D341Med (cell line): ENCODE measurements at regions not wholly inside any gene's neighbourhood (a gene's known extent, or its start where the extent isn't known, plus 50 kb on each side); places are given as distances from the start of the nearest gene placed in this dataset.
"Not testable (repeated sequence)": the region's sequence is repeated elsewhere in the genome, so short reads cannot be mapped to it uniquely, and the experiment has no call there.

Experiments
- DNase-seq: peaks from one replicate; pipeline ENCODE4 v3.0.0; 2012; ENCODE audit warnings: low spot score

DNA sequence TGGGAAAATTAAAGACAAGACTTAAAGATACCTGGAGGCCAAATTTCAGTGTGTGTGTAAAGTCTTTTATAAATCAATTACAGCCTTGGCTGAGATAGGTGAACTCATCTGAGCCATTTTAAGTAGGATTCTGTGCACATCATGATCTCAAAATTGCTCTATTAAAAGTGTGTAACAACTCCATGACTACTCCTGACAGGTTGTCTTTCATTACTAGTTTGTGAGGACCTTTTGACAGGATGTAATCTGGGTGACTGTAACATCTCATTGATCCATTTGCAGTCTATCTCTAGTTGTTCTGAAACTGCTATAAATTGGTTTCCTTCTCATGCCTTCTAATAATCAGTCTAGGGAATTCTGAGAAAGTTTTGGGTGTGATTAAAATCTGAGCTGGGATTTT is 753.3 kb downstream of the SLITRK5 start:
- no peak for DNase-seq

DNA sequence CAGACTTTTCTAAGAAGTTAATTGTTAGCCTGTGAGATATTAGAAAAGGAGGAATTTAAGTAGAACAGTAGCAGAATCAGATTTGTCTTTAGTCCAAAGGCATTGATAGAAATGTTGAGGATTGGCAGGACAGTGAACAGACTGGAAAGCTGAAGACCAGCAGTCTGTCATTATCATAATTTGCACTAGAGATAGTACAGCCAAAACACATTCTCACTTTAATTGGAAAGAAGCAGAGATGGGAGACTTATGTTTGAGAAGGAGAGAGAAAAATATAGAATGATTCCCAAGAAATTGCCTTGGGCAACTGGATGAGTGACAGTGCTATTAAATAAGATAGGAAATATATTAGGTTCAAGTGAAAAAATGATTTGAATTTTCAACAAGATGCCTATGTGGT is 755.5 kb downstream of the SLITRK5 start:
- DNase-seq = no peak

DNA sequence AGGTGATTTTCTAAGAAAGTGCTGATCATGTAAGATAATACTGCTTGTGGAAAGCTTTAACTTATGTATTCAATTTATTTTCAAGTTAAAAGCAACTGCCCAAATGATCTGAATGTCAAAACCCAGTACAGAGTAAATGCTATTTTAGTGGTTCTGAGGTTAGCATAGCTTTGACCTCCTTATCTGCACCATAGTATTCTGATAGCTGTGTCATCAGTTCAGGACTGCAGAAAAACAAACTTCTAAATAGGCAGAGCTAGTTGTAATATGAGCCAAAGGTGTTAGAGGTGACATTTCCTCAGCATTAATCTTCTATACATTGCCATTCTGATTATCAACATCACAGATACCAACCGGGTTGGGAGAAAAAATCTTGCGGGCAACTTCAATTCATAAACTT is 758.7 kb downstream of the SLITRK5 start:
- DNase-seq = no peak

DNA sequence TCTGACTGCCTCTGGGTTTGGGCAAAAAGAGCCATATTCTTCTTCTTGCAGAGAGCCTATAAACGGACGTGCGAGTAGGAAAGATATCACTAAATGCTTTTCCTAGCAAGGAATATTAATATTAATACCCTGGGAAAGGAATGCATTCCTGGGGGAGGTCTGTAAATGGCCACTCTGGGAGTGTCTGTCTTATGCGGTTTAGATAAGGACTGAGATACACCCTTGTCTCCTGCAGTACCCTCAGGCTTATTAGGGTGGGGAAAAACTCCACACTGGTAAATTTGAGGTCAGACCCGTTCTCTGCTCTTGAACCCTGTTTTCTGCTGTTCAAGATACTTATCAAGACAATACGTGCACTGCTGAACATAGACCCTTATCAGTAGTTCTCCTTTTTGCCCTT is 763.8 kb downstream of the SLITRK5 start:
- no peak for DNase-seq

DNA sequence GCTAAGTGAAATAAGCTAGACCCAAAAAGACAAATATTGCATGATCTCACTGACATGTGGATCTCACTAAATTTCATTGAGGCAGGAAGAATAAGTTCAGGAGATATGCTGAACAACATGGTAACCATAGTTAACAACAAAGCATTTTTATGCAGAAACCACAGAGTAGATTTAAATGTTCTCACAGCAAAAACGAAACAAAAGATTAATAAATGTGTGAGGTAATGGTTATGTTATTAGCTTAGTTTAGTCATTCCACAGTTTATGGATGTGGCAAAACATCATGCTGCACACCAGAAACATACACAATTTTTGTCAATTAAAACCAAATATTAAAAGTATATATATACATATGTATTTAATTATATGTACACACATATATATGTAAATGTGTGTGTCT is 765.8 kb downstream of the SLITRK5 start:
- DNase-seq = no peak

- DNase-seq = no peak
Observed at GRCh38 chr13:88450515-88450914, 779.3 kb downstream of the SLITRK5 start.

GRCh38 chr13:88456151-88456550 is 785.0 kb downstream of the SLITRK5 start:
- no peak for DNase-seq

DNA sequence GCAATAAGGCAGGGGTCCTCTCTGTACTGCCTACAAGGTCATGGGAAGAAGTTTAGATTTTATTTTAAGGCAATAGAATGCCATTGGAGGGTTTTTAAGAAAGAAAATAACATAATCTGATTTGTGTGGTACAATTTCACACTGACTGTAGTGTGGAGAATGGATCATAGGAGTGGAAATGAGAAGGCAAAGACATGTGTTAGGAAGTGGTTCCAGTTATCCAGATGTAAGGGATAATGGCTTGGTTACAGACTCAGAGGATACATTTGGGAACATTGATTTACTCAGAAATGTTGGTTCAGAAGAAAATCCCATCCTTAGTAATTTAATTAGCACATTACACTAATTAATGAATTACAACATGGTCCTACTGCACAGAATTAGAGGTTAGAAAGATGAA is 788.2 kb downstream of the SLITRK5 start:
- DNase-seq = no peak

DNA sequence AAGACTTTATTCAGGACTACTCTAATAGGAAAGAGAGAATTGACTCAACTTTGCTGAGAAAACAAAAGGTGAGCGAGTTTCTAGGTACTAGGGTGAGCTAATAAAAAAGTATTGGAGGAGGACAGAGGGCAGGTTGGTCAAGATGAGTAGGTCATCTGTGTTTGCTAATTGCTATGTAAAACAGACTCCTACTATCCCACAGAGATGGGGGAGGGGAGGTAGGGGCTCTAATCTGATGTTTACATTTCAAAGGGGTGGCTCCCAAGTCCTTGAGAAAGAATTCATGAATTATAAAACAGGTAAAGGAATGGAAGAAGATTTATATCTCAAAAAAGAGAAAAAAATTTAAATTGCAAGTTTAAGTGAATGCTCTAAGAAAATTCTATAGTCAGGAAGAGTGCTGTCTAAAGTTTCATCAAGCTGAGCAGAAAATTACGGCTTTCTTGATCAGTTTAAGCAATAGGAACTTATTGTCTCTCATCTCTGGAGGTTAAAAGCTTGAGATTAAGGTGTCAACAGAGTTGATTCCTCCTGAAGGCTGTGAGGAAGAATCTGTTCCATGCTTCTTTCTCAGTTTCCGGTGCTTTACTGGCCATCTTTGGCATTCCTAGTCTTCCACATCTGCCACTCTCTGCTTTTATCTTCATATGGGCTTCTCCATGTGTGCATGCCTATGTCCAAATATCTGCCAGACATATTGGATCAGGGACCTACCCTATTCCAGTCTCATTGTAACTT is 790.3 kb downstream of the SLITRK5 start:
- no peak for DNase-seq

DNA sequence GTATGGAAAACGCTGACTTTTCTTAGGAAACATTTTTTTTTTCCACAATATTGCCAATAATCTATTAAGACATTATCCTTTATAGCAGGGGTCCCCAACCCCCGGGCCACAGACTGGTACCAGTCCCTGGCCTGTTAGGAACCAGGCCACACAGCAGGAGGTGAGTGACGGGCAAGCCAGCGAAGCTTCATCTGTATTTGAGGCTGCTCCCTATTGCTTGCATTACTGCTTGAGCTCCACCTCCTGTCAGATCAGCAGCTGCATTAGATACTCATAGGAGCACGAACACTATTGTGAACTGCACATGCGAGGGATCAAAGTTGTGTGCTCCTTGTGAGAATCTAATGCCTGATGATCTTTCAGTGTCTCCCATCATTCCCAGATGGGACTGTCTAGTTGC is 793.7 kb downstream of the SLITRK5 start:
- DNase-seq = no peak

DNA sequence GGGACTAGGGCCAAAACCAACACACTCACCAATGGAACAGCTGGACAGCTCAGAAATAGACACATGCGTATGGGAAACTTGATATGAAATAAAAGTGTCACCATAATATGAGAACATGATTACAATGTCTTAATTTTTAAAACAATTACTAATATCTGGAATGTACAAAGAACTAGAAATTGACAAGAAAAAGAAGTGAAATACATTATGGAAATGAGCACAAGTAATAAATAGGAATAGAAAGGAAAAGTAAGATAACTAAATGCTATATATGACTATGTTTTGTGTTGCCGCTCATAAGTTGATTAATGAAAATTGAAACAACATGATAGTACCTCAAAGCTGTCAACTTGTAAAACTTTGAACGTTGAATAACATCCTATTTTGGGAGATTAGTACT is 801.1 kb downstream of the SLITRK5 start:
- no peak for DNase-seq

- DNase-seq = no peak
Observed at GRCh38 chr13:88483202-88483601, 812.0 kb downstream of the SLITRK5 start.

DNA sequence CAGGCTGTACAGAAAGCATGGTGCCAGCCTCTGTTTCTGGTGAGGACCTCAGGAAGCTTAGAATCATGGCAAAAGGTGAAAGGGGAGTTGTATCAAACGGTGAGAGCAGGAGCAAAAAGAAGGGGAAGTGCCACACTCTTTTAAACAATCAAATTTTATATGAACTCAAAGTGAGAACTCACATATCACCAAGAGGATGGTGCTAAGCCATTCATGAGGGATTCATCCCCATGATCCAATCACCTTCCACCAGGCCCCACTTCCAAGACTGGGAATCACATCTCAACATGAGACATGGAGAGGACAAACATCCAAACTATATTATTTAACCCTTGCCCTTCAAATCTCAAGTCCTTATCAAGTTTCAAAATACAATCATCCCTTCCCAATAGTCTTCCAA is 836.7 kb downstream of the SLITRK5 start:
- no peak for DNase-seq

GRCh38 chr13:88512993-88513392 is 841.8 kb downstream of the SLITRK5 start:
- DNase-seq = not testable (repeated sequence)

DNA sequence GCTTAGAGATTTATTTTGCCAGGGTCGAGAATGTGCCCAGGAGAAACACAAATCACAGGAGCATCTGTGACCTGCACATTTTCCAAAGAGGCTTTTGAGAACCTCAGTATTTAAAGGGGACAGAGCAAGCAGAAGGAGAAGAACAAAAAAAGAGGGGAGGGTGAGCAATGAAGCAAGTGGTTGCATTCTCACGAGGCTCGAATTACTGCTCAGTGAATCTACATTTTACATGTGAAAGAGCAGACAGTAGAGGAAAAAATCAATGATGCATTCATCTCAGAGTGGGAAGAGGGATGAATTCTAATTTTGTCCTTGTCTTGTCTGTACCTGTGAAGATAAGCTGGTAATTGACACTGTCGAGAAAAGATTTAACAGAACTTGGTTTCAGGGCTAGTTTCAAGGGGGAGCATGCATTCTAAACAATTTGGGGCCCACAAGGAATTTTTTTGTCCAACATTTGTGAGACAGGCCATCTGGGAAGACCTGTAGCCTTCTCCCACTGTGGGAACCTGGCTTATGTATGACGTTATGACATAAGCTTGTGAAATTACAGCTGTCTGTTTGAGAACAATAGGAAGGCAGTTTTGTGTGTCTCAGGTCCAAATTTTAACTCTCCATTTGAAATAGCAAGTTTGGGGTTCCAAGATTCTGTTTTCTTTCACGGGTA is 855.1 kb downstream of the SLITRK5 start:
- no peak for DNase-seq

DNA sequence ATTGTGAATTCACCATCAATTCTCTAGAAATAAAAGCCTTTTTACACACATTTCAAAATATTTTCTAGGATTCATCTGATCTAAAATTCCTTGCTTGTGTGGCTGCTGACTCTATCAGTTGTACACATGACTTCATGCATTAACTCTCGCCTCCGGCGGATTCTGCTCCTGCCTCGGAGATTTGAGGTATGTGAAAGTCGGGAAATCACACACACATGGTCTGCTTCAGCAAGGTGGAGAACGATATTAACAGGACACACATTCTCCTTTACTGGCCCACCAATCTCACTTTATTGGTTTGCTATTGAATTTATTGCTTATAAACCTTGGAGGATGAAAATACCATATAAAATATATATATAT is 855.7 kb downstream of the SLITRK5 start:
- DNase-seq = no peak

GRCh38 chr13:88541994-88542393 is 870.8 kb downstream of the SLITRK5 start:
- no peak for DNase-seq

DNA sequence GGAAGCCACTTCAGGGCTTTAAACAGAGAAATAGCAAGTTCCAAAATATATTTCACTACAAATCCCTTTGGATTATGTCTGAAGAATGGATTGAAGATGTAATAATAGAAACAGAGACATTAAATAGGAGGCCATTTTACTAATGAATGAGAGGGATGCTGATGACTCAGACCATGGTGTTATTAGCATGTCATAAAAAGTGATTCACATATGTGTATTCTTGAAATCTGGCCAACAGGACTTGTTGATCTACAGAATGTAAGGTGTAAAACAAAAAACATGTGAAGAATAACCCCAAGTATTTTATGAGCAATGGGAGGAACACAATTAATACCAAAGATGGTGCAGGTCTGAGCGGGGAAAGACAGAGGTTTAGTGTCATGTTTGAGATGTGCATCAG is 873.7 kb downstream of the SLITRK5 start:
- no peak for DNase-seq

DNA sequence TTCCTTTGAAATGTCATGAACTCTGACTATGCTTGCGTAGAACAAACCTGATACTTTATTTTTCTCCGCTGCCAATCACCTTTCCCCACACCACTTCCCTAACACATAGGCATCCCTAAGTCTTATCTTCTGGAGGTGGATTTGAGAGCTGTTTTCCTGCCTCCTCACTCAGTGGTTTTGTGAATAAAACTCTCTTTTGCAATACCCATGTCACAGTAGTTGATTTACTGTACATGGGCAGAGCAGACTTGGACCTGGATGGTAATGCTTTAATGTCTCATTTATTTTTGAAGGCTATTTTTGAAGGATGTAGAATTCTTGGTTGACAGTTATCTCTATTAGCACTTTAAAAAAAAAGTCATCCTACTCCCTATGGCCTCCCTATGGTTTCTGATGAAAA is 881.8 kb downstream of the SLITRK5 start:
- DNase-seq = no peak

DNA sequence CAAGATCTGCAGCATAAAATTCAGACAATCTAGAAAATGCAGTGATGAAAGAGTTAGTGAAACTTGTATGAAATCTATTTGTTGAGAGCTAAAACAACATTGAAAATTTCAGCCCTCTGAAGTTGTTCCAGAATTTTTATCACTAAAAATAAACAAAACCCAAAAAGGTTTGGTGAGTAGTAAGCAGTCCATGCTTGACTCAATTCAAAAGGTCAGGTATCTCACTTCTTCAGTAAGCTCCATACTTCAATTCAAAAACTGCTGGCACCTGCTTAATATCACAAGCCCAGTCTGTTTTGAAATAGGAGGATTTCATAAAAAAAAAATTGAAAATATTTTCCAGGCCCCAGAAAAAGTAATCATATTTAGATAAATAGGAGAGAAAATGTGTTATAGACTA is 894.4 kb downstream of the SLITRK5 start:
- DNase-seq = no peak

DNA sequence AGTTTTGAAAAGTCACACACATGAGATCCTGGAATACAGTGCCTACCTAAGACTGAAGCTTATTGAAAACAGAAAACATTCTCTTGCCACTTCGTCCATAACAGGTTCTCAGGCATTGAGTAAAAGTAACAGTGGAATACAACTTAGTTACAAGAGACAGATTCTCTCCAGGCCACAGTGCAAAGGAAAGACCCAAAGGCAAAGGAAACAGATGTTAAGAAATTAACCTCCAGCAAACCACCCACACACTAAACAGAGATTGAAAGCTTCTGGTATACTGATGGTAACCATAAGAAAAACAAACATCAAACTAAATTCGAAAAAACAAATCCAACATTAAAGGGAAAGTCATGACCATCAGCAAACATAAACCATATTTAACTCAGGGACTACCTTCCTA is 914.7 kb downstream of the SLITRK5 start:
- no peak for DNase-seq

- DNase-seq = no peak
Observed at GRCh38 chr13:88586263-88586662, 915.1 kb downstream of the SLITRK5 start.

DNA sequence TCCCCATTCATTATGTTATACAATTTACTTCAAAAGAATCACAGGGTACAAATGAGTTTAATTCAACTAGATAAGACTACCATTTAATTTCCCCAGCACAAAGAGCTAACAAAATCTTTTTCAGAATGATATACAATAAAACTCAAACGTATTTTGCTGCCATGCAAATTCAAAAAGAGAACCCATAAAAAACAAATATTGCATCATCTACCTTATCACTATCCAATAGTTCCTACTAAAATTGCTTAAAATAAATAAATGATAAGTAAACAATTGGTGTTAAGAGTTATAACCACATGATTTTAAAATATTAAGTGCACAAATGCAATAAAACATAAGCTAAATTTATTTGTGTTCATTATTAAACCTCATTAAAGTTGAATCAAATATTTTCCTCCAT is 919.4 kb downstream of the SLITRK5 start:
- no peak for DNase-seq

DNA sequence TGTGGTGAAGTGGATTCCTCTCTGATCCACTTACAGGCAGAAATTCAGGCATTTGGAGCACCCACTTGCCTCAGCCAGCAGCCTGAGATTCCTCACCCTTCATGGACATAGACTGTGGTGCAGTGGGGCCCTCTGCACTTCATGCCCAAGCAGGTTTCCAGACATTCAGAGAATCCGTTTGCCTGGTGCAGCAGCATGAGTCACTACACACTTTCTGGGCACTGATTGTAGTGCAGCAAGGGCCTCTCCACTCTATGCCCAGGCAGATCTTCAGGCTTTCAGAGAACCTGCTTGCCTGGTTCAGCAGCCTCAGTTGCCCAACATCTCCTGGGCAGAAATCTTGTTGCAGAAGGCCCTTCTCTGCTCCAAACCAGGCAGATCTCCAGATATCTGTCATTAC is 920.9 kb downstream of the SLITRK5 start:
- no peak for DNase-seq
